ENCODE measurements at regions not wholly inside any gene's neighbourhood (a gene's known extent, or its start where the extent isn't known, plus 50 kb on each side); places are given as distances from the start of the nearest gene placed in this dataset.

- Histone ChIP-seq H3K4me3 (ENCODE audit: control extremely low read depth in 1 of 5, extremely low read depth in 1 of 5, insufficient read depth in 1 of 5, low read depth in 2 of 5, low read length in 4 of 5) (no peak overlapping the region), H4K20me1 (ENCODE audit: control insufficient read depth, insufficient read depth, low read length, poor library complexity, severe bottlenecking) (no peaks in the 10 kb centered on the region), H3K27ac (ENCODE audit: low read length in 2 of 2) (no peak overlapping the region), H3K9ac (ENCODE audit: low read length) (no peak overlapping the region), H3K9me3 (ENCODE audit: control extremely low read depth in 1 of 3, control insufficient read depth in 2 of 3, insufficient read depth in 1 of 3, low read length in 2 of 3) (no peaks in the 10 kb centered on the region), H3K4me2 (replicated peaks; ENCODE audit: low read depth, low read length, poor library complexity, severe bottlenecking) (no peak overlapping the region), H3K79me2 (ENCODE audit: control insufficient read depth, insufficient read depth, low read length) (no peaks in the 10 kb centered on the region), H3K27me3 (replicated peaks in 1 of 4; ENCODE audit: control extremely low read depth in 1 of 4, control insufficient read depth in 3 of 4, insufficient read depth in 4 of 4, low read length in 3 of 4) (no peaks in the 10 kb centered on the region), H2AFZ (ENCODE audit: insufficient read depth, low read depth, low read length, poor library complexity, severe bottlenecking) (no peak overlapping the region), H3K4me1 (ENCODE audit: control insufficient read depth in 2 of 2, insufficient read depth in 2 of 2, low read length in 2 of 2) (no peaks in the 10 kb centered on the region), H3K36me3 (replicated peaks in 1 of 2; ENCODE audit: control extremely low read depth in 1 of 2, control insufficient read depth in 1 of 2, extremely low read depth in 1 of 2, insufficient read depth in 2 of 2, low read length in 1 of 2) (no peaks in the 10 kb centered on the region)
- DNase-seq: no peak
- no peaks in the 10 kb centered on the region for H3K27me3 Mint-ChIP-seq
- 90% methylated on average over 2 of the region's 4 CpGs for WGBS (ENCODE audit: insufficient coverage)
- no peak overlapping the region for H3K27ac Mint-ChIP-seq
- H3K4me3 Mint-ChIP-seq: no peak overlapping the region
- TF ChIP-seq, protein P1, sequence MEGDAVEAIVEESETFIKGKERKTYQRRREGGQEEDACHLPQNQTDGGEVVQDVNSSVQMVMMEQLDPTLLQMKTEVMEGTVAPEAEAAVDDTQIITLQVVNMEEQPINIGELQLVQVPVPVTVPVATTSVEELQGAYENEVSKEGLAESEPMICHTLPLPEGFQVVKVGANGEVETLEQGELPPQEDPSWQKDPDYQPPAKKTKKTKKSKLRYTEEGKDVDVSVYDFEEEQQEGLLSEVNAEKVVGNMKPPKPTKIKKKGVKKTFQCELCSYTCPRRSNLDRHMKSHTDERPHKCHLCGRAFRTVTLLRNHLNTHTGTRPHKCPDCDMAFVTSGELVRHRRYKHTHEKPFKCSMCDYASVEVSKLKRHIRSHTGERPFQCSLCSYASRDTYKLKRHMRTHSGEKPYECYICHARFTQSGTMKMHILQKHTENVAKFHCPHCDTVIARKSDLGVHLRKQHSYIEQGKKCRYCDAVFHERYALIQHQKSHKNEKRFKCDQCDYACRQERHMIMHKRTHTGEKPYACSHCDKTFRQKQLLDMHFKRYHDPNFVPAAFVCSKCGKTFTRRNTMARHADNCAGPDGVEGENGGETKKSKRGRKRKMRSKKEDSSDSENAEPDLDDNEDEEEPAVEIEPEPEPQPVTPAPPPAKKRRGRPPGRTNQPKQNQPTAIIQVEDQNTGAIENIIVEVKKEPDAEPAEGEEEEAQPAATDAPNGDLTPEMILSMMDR (IDR thresholded peaks at IDR 0.05): no peak
- no peak for TF ChIP-seq EZH2 (IDR thresholded peaks at IDR 0.05; ENCODE audit: borderline replicate concordance, insufficient read depth, low read depth, low read length, poor library complexity, severe bottlenecking)
- POLR2A ChIA-PET: no interaction called here
- H3K9me3 Mint-ChIP-seq (ENCODE audit: insufficient read depth): no peaks in the 10 kb centered on the region
- intact Hi-C loops (cut with micrococcal nuclease): no loop called here
- ATAC-seq (ENCODE audit: low read depth): no peak
- CTCF ChIA-PET: no interaction called here
- H3K4me1 Mint-ChIP-seq: no peaks in the 10 kb centered on the region
Measured at GRCh38 chr4:111213531-111213930, 590.7 kb upstream of the PITX2 start.

- ChIA-PET CTCF (no interaction called here), POLR2A (no interaction called here)
- Mint-ChIP-seq H3K4me1 (no peaks in the 10 kb centered on the region), H3K27ac (no peak overlapping the region), H3K27me3 (no peaks in the 10 kb centered on the region), H3K4me3 (no peak overlapping the region), H3K9me3 (ENCODE audit: insufficient read depth) (no peaks in the 10 kb centered on the region)
- no peaks in the 10 kb centered on the region for H3K9me3 ChIP-seq (ENCODE audit: control extremely low read depth in 1 of 3, control insufficient read depth in 2 of 3, insufficient read depth in 1 of 3, low read length in 2 of 3)
- ATAC-seq (ENCODE audit: low read depth) (no peak), DNase-seq (no peak)
- H3K79me2 ChIP-seq (ENCODE audit: control insufficient read depth, insufficient read depth, low read length): no peaks in the 10 kb centered on the region
- no peaks in the 10 kb centered on the region for H3K27me3 ChIP-seq (replicated peaks in 1 of 4; ENCODE audit: control extremely low read depth in 1 of 4, control insufficient read depth in 3 of 4, insufficient read depth in 4 of 4, low read length in 3 of 4)
- no CpG with 5 or more reads among the region's 1 CpG for WGBS (ENCODE audit: insufficient coverage)
- H3K36me3 ChIP-seq (replicated peaks in 1 of 2; ENCODE audit: control extremely low read depth in 1 of 2, control insufficient read depth in 1 of 2, extremely low read depth in 1 of 2, insufficient read depth in 2 of 2, low read length in 1 of 2): no peaks in the 10 kb centered on the region
- no peaks in the 10 kb centered on the region for H4K20me1 ChIP-seq (ENCODE audit: control insufficient read depth, insufficient read depth, low read length, poor library complexity, severe bottlenecking)
- no peak overlapping the region for H3K4me3 ChIP-seq (ENCODE audit: control extremely low read depth in 1 of 5, extremely low read depth in 1 of 5, insufficient read depth in 1 of 5, low read depth in 2 of 5, low read length in 4 of 5)
- H3K4me1 ChIP-seq (ENCODE audit: control insufficient read depth in 2 of 2, insufficient read depth in 2 of 2, low read length in 2 of 2): no peaks in the 10 kb centered on the region
- H2AFZ ChIP-seq (ENCODE audit: insufficient read depth, low read depth, low read length, poor library complexity, severe bottlenecking): no peak overlapping the region
- H3K4me2 ChIP-seq (replicated peaks; ENCODE audit: low read depth, low read length, poor library complexity, severe bottlenecking): no peak overlapping the region
- TF ChIP-seq EZH2 (IDR thresholded peaks at IDR 0.05; ENCODE audit: borderline replicate concordance, insufficient read depth, low read depth, low read length, poor library complexity, severe bottlenecking): no peak
- TF ChIP-seq, protein P1 (IDR thresholded peaks at IDR 0.05): no peak
- no peak overlapping the region for H3K27ac ChIP-seq (ENCODE audit: low read length in 2 of 2)
- H3K9ac ChIP-seq (ENCODE audit: low read length): no peak overlapping the region
- intact Hi-C loops (cut with micrococcal nuclease): no loop called here
Measured at GRCh38 chr4:111214371-111214770, 591.5 kb upstream of the PITX2 start.

All from B cell (primary cell).